PC-3 (cell line): ENCODE measurements at regions not wholly inside any gene's neighbourhood (a gene's known extent, or its start where the extent isn't known, plus 50 kb on each side); places are given as distances from the start of the nearest gene placed in this dataset.

Source experiments
- EZH2 ChIP-seq: fragments of 300-600 bp; sonication (generic); IDR thresholded peaks from one replicate; pipeline ENCODE4 v1.6.1; 2017; ENCODE audit warnings: antibody characterized with exemption, mild to moderate bottlenecking, low read length; ENCODE audit not compliant: unreplicated experiment
- EZH2phosphoT487 ChIP-seq: fragments of 300-600 bp; sonication (generic); IDR thresholded peaks from 2 replicates; pipeline ENCODE4 v1.6.1; 2018; ENCODE audit warnings: mild to moderate bottlenecking, antibody characterized with exemption, low read length, borderline replicate concordance
- TF ChIP-seq, protein P1 (sequence below): fragments of 300-600 bp; sonication (generic); conservative IDR thresholded peaks from 2 replicates; pipeline ENCODE4 v1.5.1; 2017; ENCODE audit warnings: antibody characterized with exemption, low read depth, mild to moderate bottlenecking, low read length

DNA sequence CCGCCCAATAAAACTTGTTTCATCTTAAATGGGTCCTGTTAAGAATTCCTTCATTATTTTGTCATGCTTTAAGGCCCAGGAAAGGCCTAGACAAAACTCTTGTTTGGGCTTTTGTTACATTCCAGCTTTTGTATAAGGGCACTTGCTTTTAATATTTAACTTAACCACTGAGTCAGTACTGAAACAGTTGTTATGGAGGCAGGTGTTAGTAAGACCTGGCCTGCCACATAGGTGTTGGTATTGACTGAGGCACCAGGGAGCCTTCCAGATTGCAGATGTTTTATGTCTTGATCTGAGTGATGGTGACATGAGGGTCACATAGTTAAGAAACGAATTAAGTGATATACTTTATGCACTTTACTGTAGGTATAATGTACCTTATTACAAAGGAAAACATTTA lies 274.9 kb upstream of the TGFBR2 start:
- TF ChIP-seq, protein P1, sequence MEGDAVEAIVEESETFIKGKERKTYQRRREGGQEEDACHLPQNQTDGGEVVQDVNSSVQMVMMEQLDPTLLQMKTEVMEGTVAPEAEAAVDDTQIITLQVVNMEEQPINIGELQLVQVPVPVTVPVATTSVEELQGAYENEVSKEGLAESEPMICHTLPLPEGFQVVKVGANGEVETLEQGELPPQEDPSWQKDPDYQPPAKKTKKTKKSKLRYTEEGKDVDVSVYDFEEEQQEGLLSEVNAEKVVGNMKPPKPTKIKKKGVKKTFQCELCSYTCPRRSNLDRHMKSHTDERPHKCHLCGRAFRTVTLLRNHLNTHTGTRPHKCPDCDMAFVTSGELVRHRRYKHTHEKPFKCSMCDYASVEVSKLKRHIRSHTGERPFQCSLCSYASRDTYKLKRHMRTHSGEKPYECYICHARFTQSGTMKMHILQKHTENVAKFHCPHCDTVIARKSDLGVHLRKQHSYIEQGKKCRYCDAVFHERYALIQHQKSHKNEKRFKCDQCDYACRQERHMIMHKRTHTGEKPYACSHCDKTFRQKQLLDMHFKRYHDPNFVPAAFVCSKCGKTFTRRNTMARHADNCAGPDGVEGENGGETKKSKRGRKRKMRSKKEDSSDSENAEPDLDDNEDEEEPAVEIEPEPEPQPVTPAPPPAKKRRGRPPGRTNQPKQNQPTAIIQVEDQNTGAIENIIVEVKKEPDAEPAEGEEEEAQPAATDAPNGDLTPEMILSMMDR: no peak
- no peak for TF ChIP-seq EZH2
- no peak for TF ChIP-seq EZH2phosphoT487
